GM20000 (cell line): ENCODE measurements at regions not wholly inside any gene's neighbourhood (a gene's known extent, or its start where the extent isn't known, plus 50 kb on each side); places are given as distances from the start of the nearest gene placed in this dataset.
"Not testable (repeated sequence)": the region's sequence is repeated elsewhere in the genome, so short reads cannot be mapped to it uniquely, and the experiment has no call there.

ENCODE experiments used
- DNase-seq: peaks from one replicate; pipeline ENCODE4 v3.0.0; 2012; ENCODE audit warnings: low spot score
- TF ChIP-seq, protein P1 (sequence below): IDR thresholded peaks from 2 replicates; pipeline ENCODE4 v1.5.1; 2012; ENCODE audit warnings: mild to moderate bottlenecking, control low read depth; ENCODE audit errors: extremely low read depth, missing control alignments

- TF ChIP-seq, protein P1, sequence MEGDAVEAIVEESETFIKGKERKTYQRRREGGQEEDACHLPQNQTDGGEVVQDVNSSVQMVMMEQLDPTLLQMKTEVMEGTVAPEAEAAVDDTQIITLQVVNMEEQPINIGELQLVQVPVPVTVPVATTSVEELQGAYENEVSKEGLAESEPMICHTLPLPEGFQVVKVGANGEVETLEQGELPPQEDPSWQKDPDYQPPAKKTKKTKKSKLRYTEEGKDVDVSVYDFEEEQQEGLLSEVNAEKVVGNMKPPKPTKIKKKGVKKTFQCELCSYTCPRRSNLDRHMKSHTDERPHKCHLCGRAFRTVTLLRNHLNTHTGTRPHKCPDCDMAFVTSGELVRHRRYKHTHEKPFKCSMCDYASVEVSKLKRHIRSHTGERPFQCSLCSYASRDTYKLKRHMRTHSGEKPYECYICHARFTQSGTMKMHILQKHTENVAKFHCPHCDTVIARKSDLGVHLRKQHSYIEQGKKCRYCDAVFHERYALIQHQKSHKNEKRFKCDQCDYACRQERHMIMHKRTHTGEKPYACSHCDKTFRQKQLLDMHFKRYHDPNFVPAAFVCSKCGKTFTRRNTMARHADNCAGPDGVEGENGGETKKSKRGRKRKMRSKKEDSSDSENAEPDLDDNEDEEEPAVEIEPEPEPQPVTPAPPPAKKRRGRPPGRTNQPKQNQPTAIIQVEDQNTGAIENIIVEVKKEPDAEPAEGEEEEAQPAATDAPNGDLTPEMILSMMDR: no peak
- DNase-seq: no peak
Observed at GRCh38 chr7:12016439-12016838, 184.4 kb upstream of the THSD7A start.

- TF ChIP-seq, protein P1: no peak
- no peak for DNase-seq
Observed at GRCh38 chr7:12017046-12017445, 185.0 kb upstream of the THSD7A start.

DNA sequence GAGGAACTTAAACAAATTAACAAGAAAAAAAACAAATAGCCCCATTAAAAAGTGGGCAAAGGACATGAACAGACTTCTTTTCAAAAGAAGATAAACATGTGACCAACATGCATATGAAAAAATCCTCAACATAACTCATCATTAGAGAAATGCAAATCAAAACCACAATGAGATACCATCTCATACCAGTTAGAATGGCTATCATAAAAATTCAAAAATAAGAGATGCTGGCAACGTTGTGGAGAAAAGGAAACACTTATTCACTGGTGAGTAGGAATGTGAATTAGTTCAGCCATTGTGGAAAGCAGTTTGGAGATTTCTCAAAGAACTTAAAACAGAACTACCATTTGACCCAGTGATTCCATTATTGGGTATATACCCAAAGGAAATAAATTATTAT is 189.1 kb upstream of the TMEM106B start:
- DNase-seq: not testable (repeated sequence)

GRCh38 chr7:12025246-12025645 is 185.8 kb upstream of the TMEM106B start:
- TF ChIP-seq, protein P1: no peak
- no peak for DNase-seq

- no peak for DNase-seq
Observed at GRCh38 chr7:12028508-12028907, 182.6 kb upstream of the TMEM106B start.

DNA sequence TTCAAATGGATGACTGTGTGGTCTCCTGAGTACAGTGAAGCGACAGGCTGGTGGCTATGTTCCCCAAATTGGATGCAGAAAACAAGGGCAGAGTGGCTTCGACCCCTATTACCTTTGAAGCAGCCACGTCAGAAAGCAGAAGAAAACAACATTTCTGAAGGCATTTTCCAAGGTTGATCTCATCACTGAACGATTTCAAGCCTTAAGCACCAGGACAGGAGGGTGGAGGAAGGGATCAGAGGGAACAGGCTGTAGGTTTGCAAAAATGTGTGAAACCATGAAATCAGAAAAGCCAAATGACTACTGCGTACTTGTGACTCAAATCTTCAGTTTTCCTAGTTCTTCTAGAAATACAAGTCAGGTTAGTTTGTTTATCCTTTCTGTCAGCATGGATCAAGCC is 181.0 kb upstream of the TMEM106B start:
- DNase-seq: no peak
- TF ChIP-seq, protein P1: no peak

More at GRCh38 chr7:12028508-12028907, 182.6 kb upstream of the TMEM106B start:
- TF ChIP-seq, protein P1: no peak

DNA sequence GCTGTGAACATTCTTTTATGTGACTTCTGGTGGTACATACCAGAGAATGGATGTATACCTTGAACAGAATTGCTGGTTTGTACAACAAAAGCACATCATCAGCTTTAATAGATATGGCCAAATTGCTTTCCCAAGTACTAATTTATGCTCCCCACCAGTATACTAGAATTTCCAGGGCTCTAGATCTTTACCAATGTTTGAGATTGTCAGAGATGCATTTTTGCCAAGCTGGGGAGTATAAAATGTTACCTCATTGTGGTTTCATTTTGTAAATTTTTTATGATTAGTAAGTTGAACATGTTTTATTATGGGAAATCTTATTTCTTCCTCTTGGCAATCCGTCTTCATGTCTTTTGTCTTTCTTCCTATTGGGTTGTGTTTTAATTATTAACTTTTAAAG is 179.9 kb upstream of the TMEM106B start:
- DNase-seq: no peak
- TF ChIP-seq, protein P1: no peak

- no peak for DNase-seq
- TF ChIP-seq, protein P1: no peak
Observed at GRCh38 chr7:12031638-12032037, 179.5 kb upstream of the TMEM106B start.
